ENCODE measurements at regions not wholly inside any gene's neighbourhood (a gene's known extent, or its start where the extent isn't known, plus 50 kb on each side); places are given as distances from the start of the nearest gene placed in this dataset.
A peak's percentile ranks its signal among the peaks of the same experiment; 100 is the strongest.

DNA sequence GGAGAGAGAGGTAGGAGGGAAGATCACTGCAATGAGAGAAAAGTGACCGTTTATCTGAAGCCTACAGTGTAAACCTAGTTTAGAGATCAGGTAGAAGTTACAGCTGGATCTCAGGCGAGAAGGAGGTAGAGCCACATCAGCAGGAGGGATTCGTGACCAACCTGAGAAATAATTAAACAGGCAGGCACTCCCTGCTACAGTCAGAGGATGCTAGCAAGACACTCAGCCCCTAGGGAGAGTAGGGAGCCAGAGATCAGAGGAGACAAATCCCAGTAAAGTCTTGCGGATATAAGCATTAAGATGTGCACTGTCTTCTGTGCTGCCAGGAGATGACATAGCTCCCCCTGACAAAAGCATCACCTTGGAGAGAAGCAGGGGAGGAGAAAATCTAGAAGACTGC is 629.1 kb upstream of the SLC39A10 start:
- WGBS, 2 experiments (ENCODE audit: extremely low coverage in 1 of 2, insufficient coverage in 1 of 2, insufficient read length in 1 of 2, insufficient replicate concordance in 2 of 2, low coverage in 1 of 2, low lambda C conversion rate in 2 of 2, missing lambda C conversion rate in 1 of 2): 74% methylated on average over 4 of the region's 4 CpGs; no CpG with 5 or more reads in 1 of the 2 experiments
- no peaks in the 10 kb centered on the region for H3K4me1 ChIP-seq (replicated peaks in 1 of 4; ENCODE audit: control insufficient read depth in 3 of 4, insufficient read depth in 4 of 4, low read length in 3 of 4)
- no peaks in the 10 kb centered on the region for H3K27me3 ChIP-seq (replicated peaks in 1 of 4; ENCODE audit: control insufficient read depth in 3 of 4, extremely low read depth in 1 of 4, insufficient read depth in 3 of 4, low read length in 3 of 4)
- FAIRE-seq (no peak), DNase-seq (ENCODE audit: low read depth in 1 of 2, low spot score in 2 of 2) (no peak)
- no peaks in the 10 kb centered on the region for H3K36me3 ChIP-seq (ENCODE audit: control insufficient read depth in 2 of 4, insufficient read depth in 4 of 4, low read length in 3 of 4)
- no peak overlapping the region for H3K4me2 ChIP-seq (ENCODE audit: insufficient read depth in 1 of 2, low read depth in 2 of 2, low read length in 2 of 2)
- H3K23ac ChIP-seq (ENCODE audit: insufficient read length): no peak overlapping the region
- no peak overlapping the region for H3K18ac ChIP-seq (ENCODE audit: extremely low read depth, low read length)
- H4K5ac ChIP-seq (ENCODE audit: insufficient read length, low read depth, low read length): no peak overlapping the region
- no peak overlapping the region for H3K56ac ChIP-seq (replicated peaks; ENCODE audit: insufficient read length, low read depth, low read length)
- CTCF ChIA-PET (ENCODE audit: partially characterized antibody): no interaction called here
- no peak overlapping the region for H4K8ac ChIP-seq (ENCODE audit: extremely low read depth, insufficient read depth, low read length)
- no peak overlapping the region for H4K91ac ChIP-seq (replicated peaks; ENCODE audit: insufficient read length, low read length)
- no peaks in the 10 kb centered on the region for H3K9me3 ChIP-seq (ENCODE audit: insufficient read depth in 2 of 2, low read depth in 1 of 2, low read length in 1 of 2)
- H2BK15ac ChIP-seq (ENCODE audit: low read length): no peak overlapping the region
- POLR2A ChIA-PET (ENCODE audit: partially characterized antibody): no interaction called here
- H3K9ac ChIP-seq (replicated peaks in 1 of 4; ENCODE audit: extremely low read depth in 1 of 4, low read depth in 3 of 4, low read length in 3 of 4): no peak overlapping the region
- H3K14ac ChIP-seq (ENCODE audit: insufficient read length): no peak overlapping the region
- TF ChIP-seq RAD21 (IDR thresholded peaks at IDR 0.05 in 1 of 2, conservative IDR thresholded peaks at IDR 0.05 in 1 of 2; ENCODE audit: low read depth in 2 of 2, low read length in 2 of 2) (peak in 1 of 2 experiments; percentile 24; a peak in 1 of 4 replicates), CTCF (IDR thresholded peaks at IDR 0.05; ENCODE audit: control extremely low read depth in 1 of 3, insufficient read depth in 1 of 3, low read depth in 1 of 3, low read length in 3 of 3) (peak in 1 of 3 experiments; percentile 16; a peak in 1 of 4 replicates), EGR1 (IDR thresholded peaks at IDR 0.05; ENCODE audit: borderline replicate concordance, low read depth, low read length) (no peak)
- no peak overlapping the region for H2BK120ac ChIP-seq (replicated peaks; ENCODE audit: low read depth, low read length)
- no peak overlapping the region for H3K27ac ChIP-seq (ENCODE audit: low read depth, low read length)
- H3K79me2 ChIP-seq (ENCODE audit: control insufficient read depth in 1 of 2, insufficient read depth in 2 of 2, low read length in 2 of 2): no peaks in the 10 kb centered on the region
- H2AK5ac ChIP-seq (ENCODE audit: low read depth, low read length): no peak overlapping the region
- H3K4ac ChIP-seq (replicated peaks; ENCODE audit: insufficient read length, low read depth, low read length): no peak overlapping the region
- no peak overlapping the region for H2BK20ac ChIP-seq (ENCODE audit: low read length)
- no peak overlapping the region for H2BK12ac ChIP-seq (ENCODE audit: low read depth, low read length)
- no peak overlapping the region for H2BK5ac ChIP-seq (ENCODE audit: low read depth, low read length)
- H3K79me1 ChIP-seq (ENCODE audit: low read depth, low read length): no peaks in the 10 kb centered on the region
- H3K4me3 ChIP-seq (ENCODE audit: extremely low read depth in 1 of 4, insufficient read depth in 2 of 4, low read depth in 3 of 4, low read length in 4 of 4): no peak overlapping the region
- no peaks in the 10 kb centered on the region for H3K23me2 ChIP-seq (ENCODE audit: low read depth, low read length)
- peak overlapping the region; percentile 68 for H2AFZ ChIP-seq (ENCODE audit: low read length)
- no peaks in the 10 kb centered on the region for H4K20me1 ChIP-seq (replicated peaks in 1 of 2; ENCODE audit: control insufficient read depth in 1 of 2, insufficient read depth in 2 of 2, low read length in 2 of 2)
